Testis (tissue), 2 donors: ENCODE measurements at regions not wholly inside any gene's neighbourhood (a gene's known extent, or its start where the extent isn't known, plus 50 kb on each side); places are given as distances from the start of the nearest gene placed in this dataset.

Experiments
- DNase-seq: peaks from one replicate; pipeline ENCODE4 v3.0.0-alpha.2; 2019
- H3K27ac ChIP-seq, 2 donors: fragments of 200-600 bp; sonication (generic); one replicate each; pipeline ENCODE4 v1.5.1; 2019
- H3K27me3 ChIP-seq: fragments of 200-600 bp; sonication (generic); one replicate; pipeline ENCODE4 v1.5.1; 2019
- H3K36me3 ChIP-seq: fragments of 200-600 bp; sonication (generic); one replicate; pipeline ENCODE4 v1.5.1; 2017; ENCODE audit warnings: low read depth; ENCODE audit errors: missing control alignments
- H3K4me1 ChIP-seq: fragments of 200-600 bp; sonication (generic); one replicate; pipeline ENCODE4 v1.5.1; 2019
- H3K4me3 ChIP-seq, 2 donors: fragments of 200-600 bp; sonication (generic); one replicate each; pipeline ENCODE4 v1.5.1; 2017 to 2019
- H3K9me3 ChIP-seq: fragments of 200-600 bp; sonication (generic); one replicate; pipeline ENCODE4 v1.5.1; 2017
- POLR2A ChIP-seq: fragments of 450-650 bp; IDR thresholded peaks from one replicate; pipeline ENCODE4 v1.6.1; 2017; ENCODE audit warnings: antibody characterized with exemption, mild to moderate bottlenecking, moderate library complexity
- WGBS, 2 donors: methylation state at CpG; one replicate each; pipeline ENCODE4 v1.1.5; 2018; 5-methylcytosine and 5-hydroxymethylcytosine counted together
- intact Hi-C: fragments of 100-400 bp; cut with DNase I; formaldehyde crosslinking; loops from one replicate; pipeline ENCODE4 v1.15.1; 2023; ENCODE audit warnings: low total_unique reads
- TF ChIP-seq, protein P1 (sequence below), 3 experiments: fragments of 450-650 bp in 2 of 3; fragments of 200-600 bp in 1 of 3; sonication (generic) in 1 of 3; IDR thresholded peaks; one replicate each; pipeline ENCODE4 v1.5.1; 2016 to 2019; ENCODE audit warnings: antibody characterized with exemption in 3 of 3, mild to moderate bottlenecking in 2 of 3, moderate library complexity in 1 of 3

DNA sequence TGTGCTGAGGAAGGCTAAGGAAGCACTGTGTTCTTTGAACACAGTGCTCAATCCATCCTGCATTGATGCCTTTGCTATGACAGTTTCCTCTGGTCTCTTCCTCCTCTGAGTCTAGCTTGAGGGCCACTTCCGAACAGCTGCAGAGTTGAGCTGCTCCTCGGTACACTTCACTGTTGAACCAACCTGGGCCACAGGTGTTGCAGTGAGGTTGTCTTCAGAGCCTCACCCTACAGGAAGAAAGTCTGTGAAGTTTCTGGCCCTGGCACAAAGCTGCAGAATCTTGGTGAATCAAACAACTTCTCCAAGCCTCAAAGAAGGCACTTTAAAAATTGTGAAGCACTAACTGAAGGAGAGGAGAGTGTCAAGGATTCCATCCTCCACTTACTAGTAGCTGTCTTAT lies 394.0 kb downstream of the KCNRG start:
- Histone ChIP-seq H3K4me3 (no peak overlapping the region), H3K27ac (no peak overlapping the region), H3K4me1 (no peaks in the 10 kb centered on the region), H3K9me3 (no peaks in the 10 kb centered on the region), H3K27me3 (no peaks in the 10 kb centered on the region), H3K36me3 (no peaks in the 10 kb centered on the region)
- intact Hi-C loops: no loop called here
- no peak for DNase-seq
- TF ChIP-seq, protein P1, sequence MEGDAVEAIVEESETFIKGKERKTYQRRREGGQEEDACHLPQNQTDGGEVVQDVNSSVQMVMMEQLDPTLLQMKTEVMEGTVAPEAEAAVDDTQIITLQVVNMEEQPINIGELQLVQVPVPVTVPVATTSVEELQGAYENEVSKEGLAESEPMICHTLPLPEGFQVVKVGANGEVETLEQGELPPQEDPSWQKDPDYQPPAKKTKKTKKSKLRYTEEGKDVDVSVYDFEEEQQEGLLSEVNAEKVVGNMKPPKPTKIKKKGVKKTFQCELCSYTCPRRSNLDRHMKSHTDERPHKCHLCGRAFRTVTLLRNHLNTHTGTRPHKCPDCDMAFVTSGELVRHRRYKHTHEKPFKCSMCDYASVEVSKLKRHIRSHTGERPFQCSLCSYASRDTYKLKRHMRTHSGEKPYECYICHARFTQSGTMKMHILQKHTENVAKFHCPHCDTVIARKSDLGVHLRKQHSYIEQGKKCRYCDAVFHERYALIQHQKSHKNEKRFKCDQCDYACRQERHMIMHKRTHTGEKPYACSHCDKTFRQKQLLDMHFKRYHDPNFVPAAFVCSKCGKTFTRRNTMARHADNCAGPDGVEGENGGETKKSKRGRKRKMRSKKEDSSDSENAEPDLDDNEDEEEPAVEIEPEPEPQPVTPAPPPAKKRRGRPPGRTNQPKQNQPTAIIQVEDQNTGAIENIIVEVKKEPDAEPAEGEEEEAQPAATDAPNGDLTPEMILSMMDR (IDR thresholded peaks at IDR 0.05): no peak
- WGBS, 2 donors: 92 to 95% methylated on average over 2 of the region's 2 CpGs

DNA sequence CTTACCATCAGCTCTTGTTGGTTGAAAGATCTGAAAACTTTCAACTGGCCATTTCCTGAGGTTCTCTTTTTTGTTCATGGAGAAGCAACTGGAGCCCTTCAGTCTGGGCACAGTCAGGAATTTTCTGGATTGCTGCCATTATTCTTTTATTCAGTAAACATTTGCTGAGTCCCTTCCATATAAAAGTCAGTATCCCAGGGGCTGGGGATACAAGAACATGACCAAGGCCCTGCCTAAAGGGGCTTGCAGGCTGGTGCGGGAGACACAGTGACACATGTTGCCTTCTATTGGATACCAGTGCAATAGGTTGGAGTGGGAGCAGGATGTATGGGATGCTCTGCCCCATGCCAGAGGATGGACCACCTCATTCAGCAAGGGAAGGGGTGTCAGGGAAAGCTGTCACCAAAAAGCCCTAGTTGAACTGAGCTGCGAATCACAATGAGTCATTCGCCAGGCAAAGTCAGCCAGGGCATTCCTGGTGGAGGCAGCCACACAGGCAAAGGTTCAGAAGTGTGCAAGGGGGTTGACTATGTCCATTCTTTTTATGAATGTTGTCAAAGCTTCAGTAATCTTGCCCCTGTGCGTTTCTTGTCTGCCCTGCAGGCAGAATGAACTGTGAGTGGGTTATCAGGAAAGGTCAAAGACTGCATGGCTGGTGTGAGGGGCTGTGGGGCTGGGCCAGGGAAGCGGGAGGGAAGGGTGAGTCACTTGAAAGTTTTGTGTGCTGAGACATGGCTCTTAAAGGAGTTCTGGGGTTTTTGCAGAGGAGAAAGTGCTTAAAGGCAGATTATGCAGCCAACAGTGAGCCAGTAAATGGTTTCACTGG lies 395.9 kb downstream of the KCNRG start:
- no peak for DNase-seq

DNA sequence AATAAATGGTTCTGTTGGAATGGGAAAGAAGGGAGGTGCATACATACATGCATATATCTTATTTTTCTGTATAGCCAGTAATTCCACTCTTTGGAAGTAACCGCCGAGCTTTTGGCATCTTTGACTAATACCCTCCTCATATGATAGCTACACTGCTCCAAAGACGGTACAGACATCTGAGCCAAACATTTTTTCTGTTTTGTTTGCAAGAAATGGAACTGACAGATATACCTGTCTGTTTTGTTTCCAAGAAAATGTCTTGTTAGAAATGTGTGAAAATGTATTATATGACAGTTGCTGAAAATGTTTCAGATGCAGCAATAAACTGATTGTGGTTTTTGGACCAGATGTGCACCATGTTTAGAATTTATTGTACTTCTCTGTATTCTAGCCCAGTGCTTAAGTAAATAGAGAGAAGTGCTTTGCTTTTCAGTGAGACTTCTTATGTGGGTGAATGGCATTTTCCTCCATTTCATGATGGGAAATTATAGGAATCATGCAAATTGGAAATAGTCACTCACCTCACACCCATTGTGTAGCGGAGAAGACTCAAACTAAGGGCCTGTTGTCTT lies 396.9 kb downstream of the KCNRG start:
- H3K36me3 ChIP-seq: no peaks in the 10 kb centered on the region
- TF ChIP-seq POLR2A: no peak
- TF ChIP-seq, protein P1 (IDR thresholded peaks at IDR 0.05): no peak
- no peaks in the 10 kb centered on the region for H3K4me1 ChIP-seq
- H3K9me3 ChIP-seq: no peaks in the 10 kb centered on the region
- intact Hi-C loops: no loop called here
- no peak overlapping the region for H3K4me3 ChIP-seq
- no peaks in the 10 kb centered on the region for H3K27me3 ChIP-seq
- no peak overlapping the region for H3K27ac ChIP-seq
- DNase-seq: no peak
- 94% methylated on average over 4 of the region's 4 CpGs for WGBS, 2 donors

More for the DNA sequence above, 395.9 kb downstream of the KCNRG start:
- intact Hi-C loops: no loop called here
- Histone ChIP-seq H3K27ac (no peak overlapping the region), H3K9me3 (no peaks in the 10 kb centered on the region), H3K27me3 (no peaks in the 10 kb centered on the region), H3K36me3 (no peaks in the 10 kb centered on the region), H3K4me1 (no peaks in the 10 kb centered on the region), H3K4me3 (no peak overlapping the region)
- 79 to 88% methylated on average over 3 to 5 of the region's 5 CpGs for WGBS, 2 donors
- TF ChIP-seq, protein P1 (IDR thresholded peaks at IDR 0.05): no peak
- no peak for TF ChIP-seq POLR2A

DNA sequence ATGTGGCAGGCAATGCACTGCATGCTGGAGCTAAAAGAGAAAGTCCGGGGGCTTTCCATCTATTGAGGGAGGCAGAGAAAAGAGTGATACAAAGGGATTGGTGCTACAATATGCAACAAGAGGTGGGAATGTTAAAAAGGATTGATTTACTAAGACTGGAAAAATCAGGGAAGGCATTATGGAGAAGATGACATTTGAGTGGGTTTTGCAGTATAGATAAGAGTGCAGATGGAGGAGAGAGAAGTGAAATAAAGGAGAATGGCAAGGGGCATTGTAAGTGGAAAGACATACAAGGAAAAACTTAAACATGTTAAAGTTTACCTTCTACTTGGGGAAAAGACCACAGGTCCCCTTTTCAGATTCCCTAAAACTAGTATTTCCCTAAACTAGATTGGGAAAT lies 399.4 kb downstream of the KCNRG start:
- H3K4me3 ChIP-seq: no peak overlapping the region
- no peak for DNase-seq
- H3K27me3 ChIP-seq: no peaks in the 10 kb centered on the region
- 92 to 98% methylated on average over 1 of the region's 1 CpG for WGBS, 2 donors
- H3K27ac ChIP-seq: no peak overlapping the region
- peaks cover 4% of the 10 kb centered on the region for H3K4me1 ChIP-seq
- TF ChIP-seq POLR2A: no peak
- TF ChIP-seq, protein P1 (IDR thresholded peaks at IDR 0.05): no peak
- H3K9me3 ChIP-seq: no peaks in the 10 kb centered on the region
- intact Hi-C loops: no loop called here
- no peaks in the 10 kb centered on the region for H3K36me3 ChIP-seq

DNA sequence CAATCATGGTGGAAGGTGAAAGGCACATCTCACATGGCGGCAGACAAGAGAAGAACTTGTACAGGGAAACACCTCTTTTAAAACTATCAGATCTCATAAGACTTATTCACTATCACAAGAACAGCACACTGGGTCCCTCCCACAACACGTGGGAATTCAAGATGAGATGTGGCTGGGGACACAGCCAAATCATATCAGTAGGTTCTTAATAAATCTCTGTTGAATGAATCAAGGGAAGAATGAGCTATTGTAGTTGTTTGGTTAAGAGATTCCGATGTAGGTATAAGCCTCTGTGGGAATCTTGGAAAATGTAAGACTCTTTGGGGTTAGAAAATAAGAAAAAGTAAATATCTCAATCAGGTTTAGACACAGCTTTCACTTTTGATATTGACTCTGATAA lies 400.2 kb downstream of the KCNRG start:
- WGBS, 2 donors: 77 to 82% methylated on average over 3 of the region's 3 CpGs
- no peak for DNase-seq
- TF ChIP-seq, protein P1 (IDR thresholded peaks at IDR 0.05): no peak
- no peak for TF ChIP-seq POLR2A
- Histone ChIP-seq H3K36me3 (no peaks in the 10 kb centered on the region), H3K9me3 (no peaks in the 10 kb centered on the region), H3K27me3 (no peaks in the 10 kb centered on the region), H3K4me3 (no peak overlapping the region), H3K4me1 (peaks cover 10% of the 10 kb centered on the region), H3K27ac (no peak overlapping the region)
- intact Hi-C loops: no loop called here
